OCI-LY7 (cell line): ENCODE measurements at regions not wholly inside any gene's neighbourhood (a gene's known extent, or its start where the extent isn't known, plus 50 kb on each side); places are given as distances from the start of the nearest gene placed in this dataset.

Experiments
- CTCF ChIP-seq: fragments of 200-600 bp; sonication (generic); conservative IDR thresholded peaks from 2 replicates; pipeline ENCODE4 v1.5.1; 2014; ENCODE audit warnings: mild to moderate bottlenecking, antibody characterized with exemption, low read length, moderate library complexity, mixed read lengths
- EZH2phosphoT487 ChIP-seq: fragments of 200-600 bp; sonication (generic); IDR thresholded peaks from 2 replicates; pipeline ENCODE4 v1.6.1; 2018; ENCODE audit warnings: low read depth, borderline replicate concordance, mild to moderate bottlenecking, mixed run types, antibody characterized with exemption, low read length, moderate library complexity, mixed read lengths

- TF ChIP-seq EZH2phosphoT487 (no peak), CTCF (no peak)
Measured at GRCh38 chr10:71090330-71090729, 122.0 kb upstream of the UNC5B start.
